Heart right ventricle (tissue), 16 donors: ENCODE measurements at regions not wholly inside any gene's neighbourhood (a gene's known extent, or its start where the extent isn't known, plus 50 kb on each side); places are given as distances from the start of the nearest gene placed in this dataset.
A peak's percentile ranks its signal among the peaks of the same experiment; 100 is the strongest.

Experiments used
- ATAC-seq, 8 donors: fragments of 200-7000 bp; cut with Tn5 transposase; one replicate each; pipeline ENCODE4 v1.9.1; 2020; ENCODE audit warnings: mild to moderate bottlenecking in 8 of 8, moderate library complexity in 8 of 8, moderate number of reproducible peaks in 1 of 8
- DNase-seq, 2 donors: peaks; one replicate each; pipeline ENCODE4 v3.0.0-alpha.2; 2020
- H3K27ac ChIP-seq, 10 donors: fragments of 200-600 bp; sonication (generic) in 2 of 10; one replicate each; pipeline versions ENCODE4 v1.5.0 to v1.8.0; 2020 to 2022; ENCODE audit warnings: mild to moderate bottlenecking in 3 of 10
- H3K27me3 ChIP-seq, 7 donors: fragments of 200-600 bp; one replicate each; pipeline ENCODE4 v1.8.0; 2021 to 2022; ENCODE audit warnings: mild to moderate bottlenecking in 2 of 7
- H3K36me3 ChIP-seq, 9 donors: fragments of 200-600 bp; sonication (generic) in 1 of 9; one replicate each; pipeline versions ENCODE4 v1.5.0 to v1.8.0; 2020 to 2022; ENCODE audit warnings: mild to moderate bottlenecking in 2 of 9
- H3K4me1 ChIP-seq, 9 donors: fragments of 200-600 bp; sonication (generic) in 1 of 9; one replicate each; pipeline versions ENCODE4 v1.5.0 to v1.8.0; 2020 to 2022; ENCODE audit warnings: mild to moderate bottlenecking in 4 of 9
- H3K4me3 ChIP-seq, 10 donors: fragments of 200-600 bp; sonication (generic) in 2 of 10; one replicate each; pipeline versions ENCODE4 v1.5.0 to v1.8.0; 2020 to 2022; ENCODE audit warnings: mild to moderate bottlenecking in 7 of 10, moderate library complexity in 2 of 10
- H3K9me3 ChIP-seq, 11 donors: fragments of 200-600 bp in 10 of 11; sonication (generic) in 2 of 11; one replicate each; pipeline versions ENCODE4 v1.5.0 to v1.8.0; 2013 to 2022; ENCODE audit warnings: mild to moderate bottlenecking in 2 of 11, control low read depth in 1 of 11, moderate library complexity in 1 of 11
- CTCF ChIP-seq, 9 donors: fragments of 200-600 bp; sonication (generic) in 2 of 9; IDR thresholded peaks; one replicate each; pipeline versions ENCODE4 v1.5.0 to v1.8.0; 2021 to 2022; ENCODE audit warnings: antibody characterized with exemption in 9 of 9, mild to moderate bottlenecking in 5 of 9, moderate library complexity in 1 of 9
- WGBS, 2 donors: extraction: QIAGEN DNeasy Blood & Tissue Kit; methylation state at CpG; one replicate each; pipeline ENCODE4 v1.1.7; 2013; ENCODE audit warnings: inconsistent platforms in 1 of 2; 5-methylcytosine and 5-hydroxymethylcytosine counted together
- intact Hi-C, 10 donors: fragments of 100-400 bp; cut with DNase I; formaldehyde crosslinking; loops; one replicate each; pipeline versions ENCODE4 v1.11.1 to v1.14.2; 2022
- donor health status: Arrhythmogenic right ventricular cardiomyopathy.
- donor health status: ischemic (EF 13 %, LVEDD 7.1; RV severe dilation, severe dysfunction).
- donor health status: healthy with polysubstance abuse.
- donor health status: DM: no; HTN: yes; CAD: no.
- donor health status: DM: no; HTN: no; CAD: no.
- donor health status: ischemic (EF 25% LVEDD 6.9; RV normal size, moderate dysfunction).
- donor health status: ischemic (EF 25% LVEDD 5.7; RV mildly dilated, moderate dysfunction).
- donor health status: healthy.
- donor health status: DM: yes; HTN: yes; CAD: no.
- donor health status: Ischemic cardiomyopathy.
- donor health status: ischemic (EF 35%, LVEDD 5.7; RV mildly dilated, moderate dysfunction).
- donor health status: nonischemic (EF 11% LVEDD 7.7; RV severe dilation, severe dysfunction).
- donor health status: DM: yes; HTN: yes; CAD: no.
- donor health status: PGD.
- donor health status: ischemic (EF 29% LVEDD 5.4; RV normal size, mild dysfunction).
- donor health status: nonischemic (EF 23%, LVEDD 6.1; RV moderate dilation, normal function).

GRCh38 chr20:19947611-19948264 is 69.4 kb upstream of the NAA20 start:
- peaks cover 20 to 80% (median 54%) of the 10 kb centered on the region in 9 donors for H3K4me1 ChIP-seq
- TF ChIP-seq CTCF (IDR thresholded peaks at IDR 0.05): no peak
- no peak overlapping the region for H3K4me3 ChIP-seq
- intact Hi-C loops: no loop called here
- 88 to 90% methylated on average over 10 of the region's 10 CpGs for WGBS, 2 donors
- H3K27ac ChIP-seq: peak overlapping the region in 2 of 10 donors; percentile 38 to 64
- peaks cover 0 to 72% (median 16%) of the 10 kb centered on the region in 9 donors for H3K36me3 ChIP-seq
- no peaks in the 10 kb centered on the region for H3K27me3 ChIP-seq
- ATAC-seq: peak in 1 of 8 donors; percentile 29
- no peaks in the 10 kb centered on the region for H3K9me3 ChIP-seq
- DNase-seq: no peak

- Histone ChIP-seq H3K27me3 (no peaks in the 10 kb centered on the region), H3K27ac (no peak overlapping the region), H3K4me3 (no peak overlapping the region), H3K36me3 (peaks cover 0 to 80% (median 10%) of the 10 kb centered on the region in 9 donors), H3K4me1 (peaks cover 17 to 66% (median 41%) of the 10 kb centered on the region in 9 donors), H3K9me3 (no peaks in the 10 kb centered on the region)
- WGBS, 2 donors: 94% methylated on average over 10 of the region's 10 CpGs
- DNase-seq: no peak
- no peak for ATAC-seq
- intact Hi-C loops: no loop called here
- TF ChIP-seq CTCF (IDR thresholded peaks at IDR 0.05): no peak
These were observed 67.8 kb upstream of the NAA20 start for GRCh38 chr20:19949195-19949867.

GRCh38 chr20:19950042-19950441 is 67.1 kb upstream of the NAA20 start:
- ATAC-seq (no peak), DNase-seq (no peak)
- H3K4me1 ChIP-seq: peaks cover 10 to 59% (median 34%) of the 10 kb centered on the region in 9 donors
- no peak overlapping the region for H3K27ac ChIP-seq
- intact Hi-C loops: no loop called here
- TF ChIP-seq CTCF (IDR thresholded peaks at IDR 0.05): no peak
- H3K27me3 ChIP-seq: no peaks in the 10 kb centered on the region
- 96 to 97% methylated on average over 2 of the region's 2 CpGs for WGBS, 2 donors
- H3K9me3 ChIP-seq: no peaks in the 10 kb centered on the region
- peaks cover 0 to 87% (median 11%) of the 10 kb centered on the region in 9 donors for H3K36me3 ChIP-seq
- no peak overlapping the region for H3K4me3 ChIP-seq

GRCh38 chr20:19952392-19952791 is 64.8 kb upstream of the NAA20 start:
- TF ChIP-seq CTCF (IDR thresholded peaks at IDR 0.05): no peak
- whole genome bisulfite sequencing, 2 donors: 64 to 70% methylated on average over 3 of the region's 3 CpGs
- Histone ChIP-seq H3K4me1 (peaks cover 0 to 38% (median 18%) of the 10 kb centered on the region in 9 donors), H3K4me3 (no peak overlapping the region), H3K36me3 (peaks cover 0 to 99% (median 20%) of the 10 kb centered on the region in 9 donors), H3K27ac (peak overlapping the region in 1 of 10 donors; percentile 26), H3K27me3 (no peaks in the 10 kb centered on the region), H3K9me3 (no peaks in the 10 kb centered on the region)
- ATAC-seq (no peak), DNase-seq (no peak)
- intact Hi-C loops: no loop called here
